Neural progenitor cell (in vitro differentiated cells): ENCODE measurements at regions not wholly inside any gene's neighbourhood (a gene's known extent, or its start where the extent isn't known, plus 50 kb on each side); places are given as distances from the start of the nearest gene placed in this dataset.
A peak's percentile ranks its signal among the peaks of the same experiment; 100 is the strongest.

Experiments used
- DNase-seq: peaks from one replicate; pipeline ENCODE4 v3.0.0-alpha.2; 2016; ENCODE audit warnings: low spot score
- H2AFZ ChIP-seq: fragments of 200-600 bp; sonication (generic); replicated peaks from 2 replicates; pipeline ENCODE4 v1.6.1; 2016; ENCODE audit warnings: antibody characterized with exemption
- H3F3A ChIP-seq: fragments of 200-600 bp; sonication (generic); 2 replicates; pipeline ENCODE4 v1.6.1; 2016; ENCODE audit warnings: antibody characterized with exemption, low read depth
- H3K27ac ChIP-seq: fragments of 200-600 bp; sonication (generic); 2 replicates; pipeline ENCODE4 v1.5.1; 2016; ENCODE audit warnings: mild to moderate bottlenecking
- H3K27me3 ChIP-seq: fragments of 200-600 bp; sonication (generic); 2 replicates; pipeline ENCODE4 v1.6.1; 2016; ENCODE audit warnings: mild to moderate bottlenecking, moderate library complexity
- H3K36me3 ChIP-seq: fragments of 200-600 bp; sonication (generic); 2 replicates; pipeline ENCODE4 v1.5.1; 2016
- H3K4me1 ChIP-seq: fragments of 200-600 bp; sonication (generic); 2 replicates; pipeline ENCODE4 v1.6.1; 2016; ENCODE audit warnings: mixed run types
- H3K4me2 ChIP-seq: fragments of 200-600 bp; sonication (generic); 2 replicates; pipeline ENCODE4 v1.6.1; 2016
- H3K4me3 ChIP-seq: fragments of 200-600 bp; sonication (generic); 2 replicates; pipeline ENCODE4 v1.5.1; 2016
- H3K79me2 ChIP-seq: fragments of 200-600 bp; sonication (generic); 2 replicates; pipeline ENCODE4 v1.6.1; 2016; ENCODE audit warnings: low read depth
- H3K9ac ChIP-seq: fragments of 200-600 bp; sonication (generic); 2 replicates; pipeline ENCODE4 v1.6.1; 2016
- H3K9me3 ChIP-seq: fragments of 200-600 bp; sonication (generic); 2 replicates; pipeline ENCODE4 v1.5.1; 2016; ENCODE audit warnings: low read depth
- H4K20me1 ChIP-seq: fragments of 200-600 bp; sonication (generic); 2 replicates; pipeline ENCODE4 v1.6.1; 2016; ENCODE audit warnings: low read depth
- H3K27ac Mint-ChIP-seq: 3 replicates; pipeline ENCODE4 v1.8.0; 2021; ENCODE audit warnings: mixed read lengths
- H3K27me3 Mint-ChIP-seq: 2 replicates; pipeline ENCODE4 v1.8.0; 2022; ENCODE audit warnings: low read depth, mild to moderate bottlenecking, inconsistent platforms, moderate library complexity, mixed read lengths; ENCODE audit not compliant: insufficient read depth
- H3K36me3 Mint-ChIP-seq: 3 replicates; pipeline ENCODE4 v1.8.0; 2021; ENCODE audit warnings: mixed read lengths
- H3K4me1 Mint-ChIP-seq: 3 replicates; pipeline ENCODE4 v1.8.0; 2021; ENCODE audit warnings: mixed read lengths
- H3K4me3 Mint-ChIP-seq: 3 replicates; pipeline ENCODE4 v1.8.0; 2021; ENCODE audit warnings: mild to moderate bottlenecking, moderate library complexity, mixed read lengths
- H3K9me3 Mint-ChIP-seq: 3 replicates; pipeline ENCODE4 v1.8.0; 2020; ENCODE audit warnings: mixed read lengths
- CTCF ChIP-seq: fragments of 200-600 bp; sonication (generic); IDR thresholded peaks from 2 replicates; pipeline ENCODE4 v1.5.1; 2017; ENCODE audit warnings: antibody characterized with exemption, mild to moderate bottlenecking
- EZH2 ChIP-seq: fragments of 200-600 bp; sonication (generic); IDR thresholded peaks from 2 replicates; pipeline ENCODE4 v1.6.1; 2017; ENCODE audit warnings: antibody characterized with exemption, mild to moderate bottlenecking, moderate library complexity
- EZH2phosphoT487 ChIP-seq: fragments of 200-600 bp; sonication (generic); IDR thresholded peaks from 2 replicates; pipeline ENCODE4 v1.6.1; 2017; ENCODE audit warnings: antibody characterized with exemption

- no peak overlapping the region for H2AFZ ChIP-seq
Observed at GRCh38 chr3:13233487-13234485, 160.6 kb upstream of the IQSEC1 start.

GRCh38 chr3:13231781-13232666 is 158.8 kb upstream of the IQSEC1 start:
- H3F3A ChIP-seq: no peaks in the 10 kb centered on the region
- H3K36me3 Mint-ChIP-seq: no peaks in the 10 kb centered on the region
- no peaks in the 10 kb centered on the region for H4K20me1 ChIP-seq
- H3K4me1 Mint-ChIP-seq: peaks cover 30% of the 10 kb centered on the region
- H3K27me3 Mint-ChIP-seq: peaks cover 11% of the 10 kb centered on the region
- no peak for DNase-seq
- H3K9me3 Mint-ChIP-seq: no peaks in the 10 kb centered on the region
- H3K9ac ChIP-seq: no peak overlapping the region
- H3K27ac ChIP-seq: no peak overlapping the region
- no peak overlapping the region for H3K4me2 ChIP-seq
- TF ChIP-seq CTCF (no peak), EZH2 (no peak), EZH2phosphoT487 (no peak)
- H2AFZ ChIP-seq: no peak overlapping the region
- no peaks in the 10 kb centered on the region for H3K4me1 ChIP-seq
- no peak overlapping the region for H3K4me3 Mint-ChIP-seq
- no peaks in the 10 kb centered on the region for H3K79me2 ChIP-seq
- H3K9me3 ChIP-seq: no peaks in the 10 kb centered on the region
- H3K27ac Mint-ChIP-seq: peak overlapping the region; percentile 46
- H3K4me3 ChIP-seq: no peak overlapping the region
- no peaks in the 10 kb centered on the region for H3K36me3 ChIP-seq
- no peaks in the 10 kb centered on the region for H3K27me3 ChIP-seq

More at GRCh38 chr3:13233487-13234485, 160.6 kb upstream of the IQSEC1 start:
- no peak for TF ChIP-seq EZH2phosphoT487
- TF ChIP-seq CTCF: no peak
- no peak for TF ChIP-seq EZH2
- no peaks in the 10 kb centered on the region for H3K36me3 ChIP-seq
- H4K20me1 ChIP-seq: no peaks in the 10 kb centered on the region
- H3K27me3 ChIP-seq: no peaks in the 10 kb centered on the region
- H3K36me3 Mint-ChIP-seq: no peaks in the 10 kb centered on the region
- no peaks in the 10 kb centered on the region for H3K4me1 ChIP-seq
- no peaks in the 10 kb centered on the region for H3K79me2 ChIP-seq
- no peak overlapping the region for H3K4me2 ChIP-seq
- H3F3A ChIP-seq: no peaks in the 10 kb centered on the region
- no peak overlapping the region for H3K4me3 Mint-ChIP-seq
- peaks cover 37% of the 10 kb centered on the region for H3K4me1 Mint-ChIP-seq
- H3K9me3 ChIP-seq: no peaks in the 10 kb centered on the region
- H3K27ac Mint-ChIP-seq: no peak overlapping the region
- no peak overlapping the region for H3K4me3 ChIP-seq
- H3K27ac ChIP-seq: no peak overlapping the region
- DNase-seq: no peak
- peaks cover 11% of the 10 kb centered on the region for H3K27me3 Mint-ChIP-seq
- no peaks in the 10 kb centered on the region for H3K9me3 Mint-ChIP-seq
- no peak overlapping the region for H3K9ac ChIP-seq

- peaks cover 11% of the 10 kb centered on the region for H3K27me3 Mint-ChIP-seq
- Histone ChIP-seq H3K9ac (no peak overlapping the region), H3K79me2 (no peaks in the 10 kb centered on the region), H3K9me3 (no peaks in the 10 kb centered on the region), H3K36me3 (no peaks in the 10 kb centered on the region), H3K27ac (no peak overlapping the region), H4K20me1 (no peaks in the 10 kb centered on the region), H3K4me2 (no peak overlapping the region), H3K4me1 (no peaks in the 10 kb centered on the region), H2AFZ (no peak overlapping the region), H3K27me3 (no peaks in the 10 kb centered on the region), H3F3A (no peaks in the 10 kb centered on the region), H3K4me3 (no peak overlapping the region)
- H3K4me3 Mint-ChIP-seq: no peak overlapping the region
- H3K4me1 Mint-ChIP-seq: peaks cover 15% of the 10 kb centered on the region
- no peak overlapping the region for H3K27ac Mint-ChIP-seq
- no peaks in the 10 kb centered on the region for H3K9me3 Mint-ChIP-seq
- H3K36me3 Mint-ChIP-seq: no peaks in the 10 kb centered on the region
- DNase-seq: peak; percentile 49
- TF ChIP-seq CTCF: peak; percentile 60
- no peak for TF ChIP-seq EZH2phosphoT487
Observed at GRCh38 chr3:13229273-13229949, 156.2 kb upstream of the IQSEC1 start.
